ENCODE measurements at regions not wholly inside any gene's neighbourhood (a gene's known extent, or its start where the extent isn't known, plus 50 kb on each side); places are given as distances from the start of the nearest gene placed in this dataset.

DNA sequence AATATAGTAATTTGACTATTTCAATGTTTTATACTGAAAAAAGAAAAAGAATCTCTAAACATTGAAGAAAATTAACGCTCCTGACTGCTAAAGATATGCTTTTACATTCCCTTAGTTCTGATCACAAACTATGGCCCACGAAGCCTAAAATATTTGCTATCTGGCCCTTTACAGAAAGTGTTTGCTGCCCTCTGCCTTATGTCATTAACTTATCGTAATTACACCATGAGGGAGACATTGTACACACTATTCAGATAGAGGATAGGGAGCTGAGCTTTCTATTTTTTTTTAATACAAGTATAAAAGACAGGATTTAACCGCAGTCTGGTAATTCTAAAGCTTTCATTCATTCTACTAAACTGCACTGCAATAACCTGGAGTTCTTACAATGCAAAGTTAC is 393.1 kb upstream of the DCC start:
- TF ChIP-seq POLR2A (IDR thresholded peaks at IDR 0.05; ENCODE audit: low read depth, low read length), result no peak
- DNase-seq (ENCODE audit: insufficient read length, low spot score) (no peak), FAIRE-seq (no peak)

DNA sequence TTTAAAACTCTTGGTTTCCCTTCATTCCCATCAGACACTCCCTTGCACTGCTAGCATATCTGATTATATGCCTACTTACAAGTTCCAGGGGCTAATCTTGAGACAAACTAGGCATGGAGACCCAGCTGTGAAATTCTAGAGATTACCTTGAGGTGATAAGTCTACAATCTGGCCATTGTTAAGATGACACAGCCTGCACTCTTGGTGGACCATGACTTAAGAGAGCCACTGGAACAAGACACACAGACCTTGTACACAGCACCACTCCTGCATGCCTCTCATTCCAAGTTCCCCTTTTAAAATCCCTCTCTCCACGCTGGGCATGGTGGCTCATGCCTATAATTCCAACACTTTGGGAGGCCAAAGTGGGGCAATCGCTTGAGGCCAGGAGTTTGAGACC is 387.2 kb upstream of the DCC start:
- TF ChIP-seq POLR2A (IDR thresholded peaks at IDR 0.05; ENCODE audit: low read depth, low read length), result no peak
- FAIRE-seq, result no peak
- no peak for DNase-seq (ENCODE audit: insufficient read length, low spot score)

DNA sequence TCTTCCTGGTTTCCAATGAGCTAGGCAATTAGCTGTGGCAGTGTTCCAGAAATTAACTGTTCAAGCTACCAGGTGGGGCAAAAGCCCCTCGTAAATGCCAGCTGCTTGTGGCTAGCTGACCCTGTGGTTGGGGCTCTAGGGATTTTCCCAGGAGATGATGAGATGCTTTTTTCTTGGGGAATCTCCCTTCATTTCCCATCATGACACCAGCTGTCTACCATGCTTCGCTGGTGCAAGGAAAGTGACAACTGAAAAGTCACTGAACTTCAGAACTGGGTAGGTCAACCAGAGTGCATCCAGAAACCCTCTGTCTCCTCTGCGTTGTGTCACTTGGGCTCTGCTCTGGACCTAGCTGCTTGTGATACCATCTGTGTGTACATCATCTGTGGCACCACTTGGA is 386.5 kb upstream of the DCC start:
- FAIRE-seq (no peak), DNase-seq (ENCODE audit: insufficient read length, low spot score) (no peak)
- TF ChIP-seq POLR2A (IDR thresholded peaks at IDR 0.05; ENCODE audit: low read depth, low read length), result no peak

DNA sequence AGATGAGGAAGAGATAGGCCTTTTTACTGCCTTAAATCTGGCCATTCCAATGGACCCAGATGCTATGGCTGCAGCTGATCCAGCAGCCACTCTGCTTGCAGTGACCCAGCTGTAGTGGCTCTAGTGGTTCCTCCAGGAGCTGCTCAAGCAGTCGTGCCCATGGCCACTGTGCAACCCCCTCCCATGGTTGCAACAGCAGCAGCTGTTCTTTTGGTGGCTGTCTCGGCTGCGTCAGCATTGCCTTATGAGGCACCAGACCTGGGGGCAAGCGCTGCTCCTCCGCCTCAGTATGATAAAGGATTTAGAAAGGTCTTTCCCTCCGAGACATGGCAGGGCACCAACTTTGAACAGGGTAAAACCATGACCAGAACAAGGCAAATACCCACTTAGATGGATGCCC is 384.9 kb upstream of the DCC start:
- no peak for TF ChIP-seq POLR2A (IDR thresholded peaks at IDR 0.05; ENCODE audit: low read depth, low read length)
- FAIRE-seq (no peak), DNase-seq (ENCODE audit: insufficient read length, low spot score) (no peak)

DNA sequence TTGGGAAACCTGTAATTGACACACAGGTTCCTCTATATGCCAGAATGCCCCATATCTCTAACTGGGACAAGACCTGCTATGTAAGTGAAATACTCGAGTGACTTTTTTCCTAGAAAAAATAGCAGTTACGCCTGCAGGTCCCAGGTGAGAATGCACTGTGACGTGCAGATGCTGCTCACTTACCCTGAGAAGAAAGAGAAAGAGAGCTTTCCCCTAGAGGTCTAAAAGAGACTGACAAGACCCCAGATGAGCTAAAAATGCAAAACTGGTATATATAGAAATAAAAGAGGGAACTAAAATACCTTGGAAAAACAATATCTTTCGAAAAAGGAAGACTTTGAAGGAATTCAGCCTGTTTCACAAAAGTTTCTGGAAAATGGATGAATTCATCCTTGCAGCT is 383.0 kb upstream of the DCC start:
- TF ChIP-seq POLR2A (IDR thresholded peaks at IDR 0.05; ENCODE audit: low read depth, low read length), result no peak
- DNase-seq (ENCODE audit: insufficient read length, low spot score) (no peak), FAIRE-seq (no peak)

DNA sequence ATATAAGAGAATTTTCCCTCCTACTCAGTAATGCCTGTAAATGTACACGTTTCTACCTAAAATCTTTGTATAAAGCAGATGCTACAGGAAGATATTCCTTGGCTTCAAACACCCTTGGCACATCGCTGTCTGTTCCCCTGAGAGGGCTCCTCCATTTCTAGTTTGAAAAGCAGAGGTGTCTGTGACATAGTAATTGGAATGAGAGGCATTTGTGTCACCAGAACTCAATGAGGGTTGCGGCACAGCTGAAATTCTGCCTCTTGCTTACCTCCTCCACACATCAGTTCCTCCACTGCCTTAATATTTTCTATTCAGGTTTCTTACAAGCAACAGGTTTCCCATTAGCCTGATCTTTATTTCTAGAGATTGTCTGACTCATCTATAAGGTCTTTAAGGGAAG is 359.9 kb upstream of the DCC start:
- FAIRE-seq, result no peak
- no peak for TF ChIP-seq POLR2A (IDR thresholded peaks at IDR 0.05; ENCODE audit: low read depth, low read length)
- no peak for DNase-seq (ENCODE audit: insufficient read length, low spot score)

DNA sequence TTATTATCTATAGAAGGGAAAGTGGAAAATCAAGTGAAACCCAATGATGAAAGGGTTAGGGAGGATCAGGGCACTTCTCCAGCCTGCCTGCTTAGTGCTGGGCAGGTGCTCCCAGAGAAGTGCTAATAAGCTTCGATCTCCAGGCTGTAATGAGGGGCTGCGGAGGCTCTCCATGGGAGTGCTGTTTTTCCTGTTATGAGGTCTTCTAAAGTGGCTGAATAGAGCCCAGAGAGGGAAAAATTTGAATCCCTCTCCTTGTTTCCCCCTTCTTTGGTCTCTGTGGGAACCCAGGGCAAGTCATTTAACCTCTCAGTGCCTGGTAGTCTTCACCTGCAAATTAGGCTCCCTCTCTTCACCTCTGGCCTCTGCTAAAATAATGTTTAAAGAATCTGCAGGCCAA is 351.7 kb upstream of the DCC start:
- DNase-seq (ENCODE audit: insufficient read length, low spot score) (no peak), FAIRE-seq (no peak)
- no peak for TF ChIP-seq POLR2A (IDR thresholded peaks at IDR 0.05; ENCODE audit: low read depth, low read length)

DNA sequence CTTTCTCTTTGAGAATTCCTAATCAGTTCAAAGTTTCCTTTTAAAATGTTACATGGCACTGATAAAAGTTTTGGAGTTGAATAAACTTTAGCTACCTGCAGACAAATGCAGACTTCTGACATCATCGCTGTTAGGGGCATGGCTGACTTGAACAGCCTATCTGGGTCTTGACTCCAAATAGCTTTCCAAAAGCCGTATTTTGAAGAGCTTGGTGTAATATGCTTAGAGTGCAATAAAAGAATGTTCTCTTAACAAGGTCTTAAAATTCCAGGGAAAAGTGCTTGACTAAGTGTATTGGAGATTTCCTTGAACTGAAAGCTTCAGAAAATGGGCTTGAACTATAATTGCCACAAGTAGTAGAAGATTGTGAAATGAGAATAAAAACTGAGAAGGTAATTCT is 342.9 kb upstream of the DCC start:
- no peak for DNase-seq (ENCODE audit: insufficient read length, low spot score)
- no peak for TF ChIP-seq POLR2A (IDR thresholded peaks at IDR 0.05; ENCODE audit: low read depth, low read length)
- FAIRE-seq, result no peak

DNA sequence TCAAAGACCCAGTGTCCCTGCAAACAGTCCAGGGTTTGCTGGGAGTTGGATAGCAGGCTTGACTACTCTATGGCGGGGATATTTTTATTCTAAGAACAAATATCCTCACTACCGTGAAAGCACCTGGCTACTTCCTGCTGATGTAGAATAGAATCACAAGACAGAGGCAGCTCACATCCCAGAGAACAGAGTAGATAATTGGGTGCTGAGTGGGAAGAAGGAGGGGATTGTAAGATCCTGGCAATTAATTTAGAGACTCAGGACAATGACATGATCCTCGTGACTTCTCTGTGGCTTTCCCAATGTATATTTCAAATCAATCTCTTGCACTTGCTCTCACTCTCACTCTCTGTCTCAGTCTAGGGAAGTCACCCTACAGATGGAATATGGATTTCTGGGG is 341.9 kb upstream of the DCC start:
- DNase-seq (ENCODE audit: insufficient read length, low spot score), result no peak

DNA sequence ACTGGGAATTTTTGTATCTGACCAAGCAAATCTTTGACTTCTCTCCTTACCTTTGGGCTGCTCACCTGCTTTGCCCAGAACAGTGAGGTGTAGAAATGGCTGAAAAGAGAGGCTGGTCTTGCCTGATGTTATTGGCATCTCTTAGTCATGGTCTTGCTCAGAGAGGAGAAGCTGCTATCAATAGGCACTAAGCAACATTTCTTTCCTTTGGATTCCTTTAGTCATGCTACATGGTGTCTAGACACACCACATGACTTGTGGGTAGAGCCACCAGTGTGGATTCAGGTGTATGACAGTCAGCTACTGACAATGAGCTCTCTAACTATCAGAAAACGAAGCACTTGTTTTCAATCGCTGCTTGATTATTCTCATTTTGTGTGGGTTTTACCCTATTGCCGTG is 341.3 kb upstream of the DCC start:
- TF ChIP-seq POLR2A (IDR thresholded peaks at IDR 0.05; ENCODE audit: low read depth, low read length), result no peak
- no peak for DNase-seq (ENCODE audit: insufficient read length, low spot score)
- no peak for FAIRE-seq

More for the DNA sequence above, 341.9 kb upstream of the DCC start:
- no peak for TF ChIP-seq POLR2A (IDR thresholded peaks at IDR 0.05; ENCODE audit: low read depth, low read length)
- no peak for FAIRE-seq

DNA sequence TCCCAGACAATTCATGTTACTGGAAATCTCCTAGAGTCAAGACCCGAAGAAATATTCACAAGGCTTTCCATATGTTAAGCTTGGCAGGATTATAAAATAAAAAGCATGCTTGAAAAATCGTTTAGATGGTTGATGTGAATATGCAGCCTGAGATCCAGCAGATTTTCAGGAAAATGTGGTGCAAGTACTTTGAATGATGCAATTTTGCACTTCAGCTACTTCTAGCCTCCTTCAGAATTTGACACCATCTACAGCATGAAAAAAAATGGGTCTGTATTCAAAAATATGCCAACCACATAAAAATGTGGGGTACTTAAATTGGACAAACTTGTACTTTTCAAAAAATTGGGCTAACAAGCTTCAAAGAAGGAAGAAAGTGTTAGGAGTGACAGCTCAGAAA is 340.6 kb upstream of the DCC start:
- DNase-seq (ENCODE audit: insufficient read length, low spot score), result no peak
- no peak for FAIRE-seq

DNA sequence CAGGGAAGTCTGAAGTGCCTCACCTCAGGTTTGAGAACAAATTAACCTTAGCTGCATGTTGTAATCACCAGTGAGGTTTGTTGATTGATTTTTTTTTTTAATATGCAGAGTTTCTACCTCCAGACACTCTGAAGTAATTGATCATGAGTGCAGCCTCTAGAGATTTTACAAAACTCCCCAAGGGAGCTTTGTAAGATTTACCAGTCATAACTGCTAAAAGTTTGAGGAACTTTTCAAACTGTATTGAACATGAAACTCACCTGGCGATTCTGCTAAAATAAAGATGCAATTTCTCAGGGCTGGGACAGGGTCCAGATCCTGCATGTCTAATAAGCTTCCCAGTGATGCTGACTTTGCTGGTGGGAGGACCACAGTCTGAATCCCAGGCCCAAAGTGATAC is 339.6 kb upstream of the DCC start:
- DNase-seq (ENCODE audit: insufficient read length, low spot score) (no peak), FAIRE-seq (no peak)
- TF ChIP-seq POLR2A (IDR thresholded peaks at IDR 0.05; ENCODE audit: low read depth, low read length), result no peak

More for the DNA sequence above, 340.6 kb upstream of the DCC start:
- no peak for TF ChIP-seq POLR2A (IDR thresholded peaks at IDR 0.05; ENCODE audit: low read depth, low read length)

DNA sequence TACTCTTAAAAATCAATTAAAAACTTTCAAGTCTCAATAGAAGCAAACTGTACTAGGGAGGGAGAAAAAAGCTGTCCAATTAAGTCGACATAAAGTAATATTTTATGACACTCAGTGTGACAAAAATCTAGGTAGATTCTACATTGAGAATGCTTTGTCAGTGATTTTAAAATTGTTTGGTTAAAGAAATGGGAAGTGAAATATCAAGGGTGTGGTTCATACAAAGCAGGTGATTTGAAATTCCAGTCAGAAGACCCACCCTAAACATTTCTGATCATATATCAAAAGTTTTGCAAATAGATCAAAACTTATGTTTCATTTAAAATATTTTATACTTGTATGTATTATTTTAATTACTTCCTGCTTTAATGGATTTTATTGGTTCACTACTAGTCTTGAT is 338.9 kb upstream of the DCC start:
- no peak for DNase-seq (ENCODE audit: insufficient read length, low spot score)
- FAIRE-seq, result no peak
- TF ChIP-seq POLR2A (IDR thresholded peaks at IDR 0.05; ENCODE audit: low read depth, low read length), result no peak

DNA sequence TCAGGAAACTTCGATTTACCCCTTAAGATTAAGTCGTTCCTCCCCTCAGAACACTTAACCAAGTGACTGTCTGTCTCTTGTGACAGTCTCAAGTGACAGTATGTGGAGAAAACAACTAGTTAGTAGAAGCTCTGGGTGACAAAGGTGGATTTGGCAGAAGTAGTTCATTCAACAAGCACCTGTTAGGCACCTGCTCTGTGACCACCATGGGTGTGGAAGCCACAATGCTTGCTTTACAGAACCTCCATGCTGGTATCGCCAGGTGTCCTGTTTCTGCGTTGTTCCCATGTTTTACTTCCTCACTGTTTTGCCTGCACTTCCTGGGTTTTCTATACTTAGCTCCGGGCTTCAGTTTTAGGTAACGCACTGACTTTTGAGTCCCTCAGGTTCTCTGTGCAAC is 337.4 kb upstream of the DCC start:
- DNase-seq (ENCODE audit: insufficient read length, low spot score) (no peak), FAIRE-seq (no peak)
- TF ChIP-seq POLR2A (IDR thresholded peaks at IDR 0.05; ENCODE audit: low read depth, low read length), result no peak

DNA sequence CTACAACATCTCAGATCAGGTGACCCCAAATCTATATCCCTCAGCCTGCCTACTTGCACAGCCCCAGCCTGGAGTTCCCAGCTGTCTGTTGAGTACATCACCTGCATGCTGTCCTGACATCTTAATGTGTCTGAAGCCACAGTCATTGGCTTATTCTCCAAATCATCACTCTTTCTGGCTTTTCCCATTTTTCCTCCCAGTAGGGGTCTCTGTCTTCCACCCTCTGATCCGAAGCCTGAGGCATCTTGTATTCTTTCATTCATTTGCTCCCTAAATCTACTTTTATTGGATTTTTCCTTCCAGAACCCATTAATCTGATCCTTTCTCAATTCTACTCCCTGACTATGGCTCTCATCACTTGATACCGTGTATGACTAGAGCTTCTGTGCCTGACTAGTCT is 332.9 kb upstream of the DCC start:
- FAIRE-seq, result no peak
- DNase-seq (ENCODE audit: insufficient read length, low spot score), result no peak
- no peak for TF ChIP-seq POLR2A (IDR thresholded peaks at IDR 0.05; ENCODE audit: low read depth, low read length)

DNA sequence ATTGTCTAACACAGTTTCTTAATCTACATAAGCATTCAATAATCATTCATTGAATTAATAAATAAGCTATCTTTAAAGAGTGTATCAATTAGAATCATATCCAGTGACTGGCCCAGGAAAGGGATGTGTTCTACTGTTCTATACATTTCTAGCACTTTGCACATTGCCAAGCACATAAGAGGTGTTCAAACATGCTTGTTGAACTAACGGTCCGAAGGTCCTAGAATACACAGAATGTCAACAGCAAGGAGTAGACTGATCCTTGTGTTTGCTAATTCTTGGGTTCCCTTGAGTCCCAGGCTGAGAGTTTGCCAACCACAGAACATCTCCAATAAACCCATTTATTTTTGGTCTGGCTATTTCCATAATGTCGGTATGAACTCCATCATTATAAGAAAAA is 331.7 kb upstream of the DCC start:
- FAIRE-seq (no peak), DNase-seq (ENCODE audit: insufficient read length, low spot score) (no peak)
- TF ChIP-seq POLR2A (IDR thresholded peaks at IDR 0.05; ENCODE audit: low read depth, low read length), result no peak
